ENCODE measurements at regions not wholly inside any gene's neighbourhood (a gene's known extent, or its start where the extent isn't known, plus 50 kb on each side); places are given as distances from the start of the nearest gene placed in this dataset.

DNA sequence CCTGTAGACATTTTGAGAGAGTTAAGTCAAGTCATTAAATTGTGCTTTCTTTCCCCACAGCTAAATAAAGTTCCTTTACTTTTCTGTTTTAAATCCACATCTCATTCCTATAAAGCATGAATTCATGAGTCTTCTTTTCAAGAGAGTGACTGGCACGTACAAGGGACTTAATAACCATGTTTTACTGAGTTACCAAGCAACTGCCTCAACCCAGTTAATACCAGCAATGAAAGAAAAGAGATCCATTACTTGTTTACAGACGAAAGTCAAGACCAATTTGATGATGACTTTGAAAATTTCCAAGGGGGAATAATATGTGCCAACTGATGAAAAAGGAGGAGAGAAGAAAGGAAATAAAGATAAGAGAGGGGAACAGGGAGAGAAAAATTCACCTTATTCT lies 1082.5 kb upstream of the GYPC start:
- TF ChIP-seq, protein P1, sequence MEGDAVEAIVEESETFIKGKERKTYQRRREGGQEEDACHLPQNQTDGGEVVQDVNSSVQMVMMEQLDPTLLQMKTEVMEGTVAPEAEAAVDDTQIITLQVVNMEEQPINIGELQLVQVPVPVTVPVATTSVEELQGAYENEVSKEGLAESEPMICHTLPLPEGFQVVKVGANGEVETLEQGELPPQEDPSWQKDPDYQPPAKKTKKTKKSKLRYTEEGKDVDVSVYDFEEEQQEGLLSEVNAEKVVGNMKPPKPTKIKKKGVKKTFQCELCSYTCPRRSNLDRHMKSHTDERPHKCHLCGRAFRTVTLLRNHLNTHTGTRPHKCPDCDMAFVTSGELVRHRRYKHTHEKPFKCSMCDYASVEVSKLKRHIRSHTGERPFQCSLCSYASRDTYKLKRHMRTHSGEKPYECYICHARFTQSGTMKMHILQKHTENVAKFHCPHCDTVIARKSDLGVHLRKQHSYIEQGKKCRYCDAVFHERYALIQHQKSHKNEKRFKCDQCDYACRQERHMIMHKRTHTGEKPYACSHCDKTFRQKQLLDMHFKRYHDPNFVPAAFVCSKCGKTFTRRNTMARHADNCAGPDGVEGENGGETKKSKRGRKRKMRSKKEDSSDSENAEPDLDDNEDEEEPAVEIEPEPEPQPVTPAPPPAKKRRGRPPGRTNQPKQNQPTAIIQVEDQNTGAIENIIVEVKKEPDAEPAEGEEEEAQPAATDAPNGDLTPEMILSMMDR (IDR thresholded peaks at IDR 0.05), result no peak
- TF ChIP-seq EZH2 (IDR thresholded peaks at IDR 0.05; ENCODE audit: borderline replicate concordance, insufficient read depth, low read depth, low read length, poor library complexity, severe bottlenecking), result no peak
